Liver (tissue), 8 donors: ENCODE measurements at regions not wholly inside any gene's neighbourhood (a gene's known extent, or its start where the extent isn't known, plus 50 kb on each side); places are given as distances from the start of the nearest gene placed in this dataset.

Experiments
- DNase-seq: peaks from one replicate; pipeline ENCODE4 v3.0.0-alpha.2; 2017; ENCODE audit warnings: low spot score
- H3K27ac ChIP-seq, 2 donors: one replicate each; pipeline ENCODE4 v1.7.0; 2013; ENCODE audit warnings: inconsistent platforms in 2 of 2, low read length in 2 of 2, control low read depth in 1 of 2, low read depth in 1 of 2, mild to moderate bottlenecking in 1 of 2
- H3K27me3 ChIP-seq, 4 donors: one replicate each; pipeline versions ENCODE4 v1.6.1 to v1.7.0; 2013; ENCODE audit warnings: low read length in 3 of 4, inconsistent platforms in 1 of 4, mild to moderate bottlenecking in 1 of 4, moderate library complexity in 1 of 4; ENCODE audit not compliant: control insufficient read depth in 4 of 4, insufficient read depth in 4 of 4
- H3K36me3 ChIP-seq, 4 donors: one replicate each; pipeline versions ENCODE4 v1.6.1 to v1.7.0; 2013; ENCODE audit warnings: low read length in 3 of 4, mild to moderate bottlenecking in 3 of 4, low read depth in 1 of 4, moderate library complexity in 1 of 4; ENCODE audit not compliant: control insufficient read depth in 4 of 4, insufficient read depth in 3 of 4
- H3K4me1 ChIP-seq, 4 donors: one replicate each; pipeline versions ENCODE4 v1.6.1 to v1.7.0; 2013; ENCODE audit warnings: low read length in 3 of 4, mild to moderate bottlenecking in 3 of 4, moderate library complexity in 1 of 4; ENCODE audit not compliant: control insufficient read depth in 4 of 4, insufficient read depth in 4 of 4
- H3K4me3 ChIP-seq, 3 donors: one replicate each; pipeline versions ENCODE4 v1.6.1 to v1.7.0; 2013; ENCODE audit warnings: low read length in 3 of 3, control low read depth in 1 of 3, low read depth in 1 of 3, mild to moderate bottlenecking in 1 of 3
- H3K9ac ChIP-seq, 2 donors: one replicate each; pipeline ENCODE4 v1.7.0; 2013; ENCODE audit warnings: low read length in 2 of 2, mild to moderate bottlenecking in 2 of 2, moderate library complexity in 2 of 2, control low read depth in 1 of 2, low read depth in 1 of 2
- H3K9me3 ChIP-seq, 4 donors: one replicate each; pipeline versions ENCODE4 v1.6.1 to v1.7.0; 2013; ENCODE audit warnings: low read length in 3 of 4; ENCODE audit not compliant: control insufficient read depth in 4 of 4
- EGR1 ChIP-seq, 2 donors: IDR thresholded peaks; 2 replicates each; pipeline ENCODE4 v1.6.1; 2016 to 2018; ENCODE audit warnings: antibody characterized with exemption in 2 of 2, low read depth in 2 of 2
- FOXA1 ChIP-seq: IDR thresholded peaks from 2 replicates; pipeline ENCODE4 v1.6.1; 2016; ENCODE audit warnings: antibody characterized with exemption
- FOXA2 ChIP-seq: IDR thresholded peaks from 2 replicates; pipeline ENCODE4 v1.6.1; 2016; ENCODE audit warnings: antibody characterized with exemption
- GABPA ChIP-seq, 2 donors: IDR thresholded peaks in 1 of 2; conservative IDR thresholded peaks in 1 of 2; 2 replicates each; pipeline ENCODE4 v1.6.1; 2016; ENCODE audit warnings: antibody characterized with exemption in 2 of 2, mild to moderate bottlenecking in 1 of 2, moderate library complexity in 1 of 2
- HNF4A ChIP-seq, 2 donors: conservative IDR thresholded peaks; 2 replicates each; pipeline ENCODE4 v1.6.1; 2016; ENCODE audit warnings: antibody characterized with exemption in 2 of 2, mild to moderate bottlenecking in 2 of 2
- JUND ChIP-seq, 2 donors: IDR thresholded peaks; 2 replicates each; pipeline ENCODE4 v1.6.1; 2016; ENCODE audit warnings: antibody characterized with exemption in 2 of 2
- NR2F2 ChIP-seq: IDR thresholded peaks from 2 replicates; pipeline ENCODE4 v1.6.1; 2016; ENCODE audit warnings: antibody characterized with exemption
- RAD21 ChIP-seq, 2 donors: IDR thresholded peaks; 2 replicates each; pipeline ENCODE4 v1.6.1; 2016; ENCODE audit warnings: antibody characterized with exemption in 2 of 2, mild to moderate bottlenecking in 2 of 2
- RXRA ChIP-seq, 2 donors: IDR thresholded peaks; 2 replicates each; pipeline ENCODE4 v1.6.1; 2017 to 2018; ENCODE audit warnings: antibody characterized with exemption in 2 of 2, mild to moderate bottlenecking in 1 of 2
- SP1 ChIP-seq: IDR thresholded peaks from 2 replicates; pipeline ENCODE4 v1.6.1; 2018; ENCODE audit warnings: antibody characterized with exemption, mild to moderate bottlenecking
- TAF1 ChIP-seq: conservative IDR thresholded peaks from 2 replicates; pipeline ENCODE4 v1.6.1; 2016; ENCODE audit warnings: antibody characterized with exemption, mild to moderate bottlenecking
- YY1 ChIP-seq: IDR thresholded peaks from 2 replicates; pipeline ENCODE4 v1.6.1; 2016; ENCODE audit warnings: antibody characterized with exemption, mild to moderate bottlenecking
- WGBS: extraction: QIAGEN DNeasy Blood & Tissue Kit; methylation state at CpG from one replicate; pipeline ENCODE4 v1.1.7; 2013; 5-methylcytosine and 5-hydroxymethylcytosine counted together
- TF ChIP-seq, protein P1 (sequence below): IDR thresholded peaks from 2 replicates; pipeline ENCODE4 v1.6.1; 2016; ENCODE audit warnings: antibody characterized with exemption
- TF ChIP-seq, protein P2 (sequence below): IDR thresholded peaks from 2 replicates; pipeline ENCODE4 v1.6.1; 2016; ENCODE audit warnings: antibody characterized with exemption, mild to moderate bottlenecking
- TF ChIP-seq, protein P3 (sequence below): fragments of 150-350 bp; IDR thresholded peaks from 2 replicates; pipeline ENCODE4 v1.5.1; 2017; ENCODE audit warnings: improper control_type of control experiment, low read depth, low read length; ENCODE audit not compliant: missing input control
- TF ChIP-seq, protein P4 (sequence below): IDR thresholded peaks from 2 replicates; pipeline ENCODE4 v1.6.1; 2016; ENCODE audit warnings: antibody characterized with exemption
- TF ChIP-seq, protein P5 (sequence below): IDR thresholded peaks from 2 replicates; pipeline ENCODE4 v1.6.1; 2016; ENCODE audit warnings: antibody characterized with exemption
- donor health status: healthy.
- donor health status: healthy.
- donor health status: healthy.
- donor health status: healthy.
- donor health status: healthy.

DNA sequence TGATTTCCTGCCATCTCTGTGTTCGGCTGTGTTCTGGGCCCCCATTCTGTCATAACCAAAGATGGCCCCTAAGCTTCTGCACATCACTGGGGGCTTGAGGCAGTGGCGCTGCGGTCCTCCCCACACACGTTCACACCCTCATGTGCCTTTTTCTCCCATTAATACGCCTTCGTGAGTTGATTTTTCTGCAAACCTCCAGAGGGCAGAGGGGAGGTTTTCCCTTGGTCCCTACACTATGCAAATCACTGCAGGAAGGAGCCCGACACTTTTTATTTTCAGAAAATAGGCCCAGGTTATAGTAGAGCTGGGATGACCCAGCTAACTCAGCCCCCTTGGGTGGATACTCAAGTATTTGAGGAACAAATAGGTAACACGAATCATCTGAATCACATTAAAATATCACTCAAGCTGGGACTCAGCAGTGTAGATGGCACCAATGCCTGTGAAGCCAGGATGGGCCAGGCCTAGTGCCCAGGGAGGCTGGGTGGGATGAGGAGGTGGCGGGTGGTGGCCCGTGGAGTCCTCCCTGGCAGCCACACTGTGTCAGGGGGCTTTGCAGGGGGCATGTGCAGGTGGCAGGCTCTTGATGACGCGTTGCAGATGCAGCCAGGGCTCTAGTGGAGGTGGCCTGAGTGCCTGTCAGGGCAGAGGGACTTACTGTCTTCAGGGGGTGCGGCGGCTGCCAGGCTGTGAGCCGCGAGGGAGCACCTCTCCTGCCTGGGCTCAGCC, 234.3 kb downstream of the TEX29 start:
- Histone ChIP-seq H3K27ac (no peak overlapping the region), H3K9me3 (no peaks in the 10 kb centered on the region), H3K4me3 (no peak overlapping the region), H3K27me3 (no peaks in the 10 kb centered on the region), H3K4me1 (peaks cover 7 to 34% (median 28%) of the 10 kb centered on the region in 4 donors), H3K36me3 (no peaks in the 10 kb centered on the region), H3K9ac (no peak overlapping the region)
- no peak for DNase-seq
- TF ChIP-seq EGR1 (IDR thresholded peaks at IDR 0.05; ENCODE audit: low read depth in 2 of 2), result no peak
- TF ChIP-seq TAF1, result no peak
- TF ChIP-seq, protein P1, sequence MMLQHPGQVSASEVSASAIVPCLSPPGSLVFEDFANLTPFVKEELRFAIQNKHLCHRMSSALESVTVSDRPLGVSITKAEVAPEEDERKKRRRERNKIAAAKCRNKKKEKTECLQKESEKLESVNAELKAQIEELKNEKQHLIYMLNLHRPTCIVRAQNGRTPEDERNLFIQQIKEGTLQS, result no peak
- TF ChIP-seq, protein P2, sequence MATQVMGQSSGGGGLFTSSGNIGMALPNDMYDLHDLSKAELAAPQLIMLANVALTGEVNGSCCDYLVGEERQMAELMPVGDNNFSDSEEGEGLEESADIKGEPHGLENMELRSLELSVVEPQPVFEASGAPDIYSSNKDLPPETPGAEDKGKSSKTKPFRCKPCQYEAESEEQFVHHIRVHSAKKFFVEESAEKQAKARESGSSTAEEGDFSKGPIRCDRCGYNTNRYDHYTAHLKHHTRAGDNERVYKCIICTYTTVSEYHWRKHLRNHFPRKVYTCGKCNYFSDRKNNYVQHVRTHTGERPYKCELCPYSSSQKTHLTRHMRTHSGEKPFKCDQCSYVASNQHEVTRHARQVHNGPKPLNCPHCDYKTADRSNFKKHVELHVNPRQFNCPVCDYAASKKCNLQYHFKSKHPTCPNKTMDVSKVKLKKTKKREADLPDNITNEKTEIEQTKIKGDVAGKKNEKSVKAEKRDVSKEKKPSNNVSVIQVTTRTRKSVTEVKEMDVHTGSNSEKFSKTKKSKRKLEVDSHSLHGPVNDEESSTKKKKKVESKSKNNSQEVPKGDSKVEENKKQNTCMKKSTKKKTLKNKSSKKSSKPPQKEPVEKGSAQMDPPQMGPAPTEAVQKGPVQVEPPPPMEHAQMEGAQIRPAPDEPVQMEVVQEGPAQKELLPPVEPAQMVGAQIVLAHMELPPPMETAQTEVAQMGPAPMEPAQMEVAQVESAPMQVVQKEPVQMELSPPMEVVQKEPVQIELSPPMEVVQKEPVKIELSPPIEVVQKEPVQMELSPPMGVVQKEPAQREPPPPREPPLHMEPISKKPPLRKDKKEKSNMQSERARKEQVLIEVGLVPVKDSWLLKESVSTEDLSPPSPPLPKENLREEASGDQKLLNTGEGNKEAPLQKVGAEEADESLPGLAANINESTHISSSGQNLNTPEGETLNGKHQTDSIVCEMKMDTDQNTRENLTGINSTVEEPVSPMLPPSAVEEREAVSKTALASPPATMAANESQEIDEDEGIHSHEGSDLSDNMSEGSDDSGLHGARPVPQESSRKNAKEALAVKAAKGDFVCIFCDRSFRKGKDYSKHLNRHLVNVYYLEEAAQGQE, result no peak
- no peak for TF ChIP-seq FOXA1
- no peak for TF ChIP-seq RAD21 (IDR thresholded peaks at IDR 0.05)
- TF ChIP-seq YY1, result no peak
- no peak for TF ChIP-seq RXRA (IDR thresholded peaks at IDR 0.05)
- TF ChIP-seq JUND (IDR thresholded peaks at IDR 0.05), result no peak
- whole genome bisulfite sequencing, result 92% methylated on average over 16 of the region's 16 CpGs

DNA sequence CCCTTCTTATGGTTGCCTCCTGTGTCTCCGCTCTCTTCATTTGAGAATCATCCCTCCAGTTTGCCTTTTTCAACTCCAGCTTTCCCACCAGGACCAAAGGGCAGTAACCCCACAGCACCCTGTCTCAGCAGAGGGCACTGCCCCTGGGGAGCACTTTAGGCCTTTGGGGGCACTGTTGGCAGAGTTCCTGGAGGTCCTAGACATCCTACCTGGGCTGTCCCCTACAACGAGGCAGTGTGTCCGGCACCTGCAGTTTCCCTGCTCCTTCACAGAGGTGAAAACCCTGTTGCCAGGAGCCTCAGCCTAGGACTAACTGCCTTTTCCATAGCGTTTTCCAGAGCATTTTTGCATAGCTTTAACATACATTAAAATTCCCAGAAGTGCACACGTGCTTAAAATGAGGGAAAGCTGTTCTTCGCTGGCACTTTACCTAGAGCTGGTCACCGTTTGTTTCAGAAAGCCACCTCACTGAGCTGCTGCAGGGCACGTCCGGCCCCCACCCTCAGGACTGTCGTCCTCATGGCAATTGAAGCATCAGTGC, 234.9 kb downstream of the TEX29 start:
- H3K36me3 ChIP-seq, result no peaks in the 10 kb centered on the region
- TF ChIP-seq, protein P3, sequence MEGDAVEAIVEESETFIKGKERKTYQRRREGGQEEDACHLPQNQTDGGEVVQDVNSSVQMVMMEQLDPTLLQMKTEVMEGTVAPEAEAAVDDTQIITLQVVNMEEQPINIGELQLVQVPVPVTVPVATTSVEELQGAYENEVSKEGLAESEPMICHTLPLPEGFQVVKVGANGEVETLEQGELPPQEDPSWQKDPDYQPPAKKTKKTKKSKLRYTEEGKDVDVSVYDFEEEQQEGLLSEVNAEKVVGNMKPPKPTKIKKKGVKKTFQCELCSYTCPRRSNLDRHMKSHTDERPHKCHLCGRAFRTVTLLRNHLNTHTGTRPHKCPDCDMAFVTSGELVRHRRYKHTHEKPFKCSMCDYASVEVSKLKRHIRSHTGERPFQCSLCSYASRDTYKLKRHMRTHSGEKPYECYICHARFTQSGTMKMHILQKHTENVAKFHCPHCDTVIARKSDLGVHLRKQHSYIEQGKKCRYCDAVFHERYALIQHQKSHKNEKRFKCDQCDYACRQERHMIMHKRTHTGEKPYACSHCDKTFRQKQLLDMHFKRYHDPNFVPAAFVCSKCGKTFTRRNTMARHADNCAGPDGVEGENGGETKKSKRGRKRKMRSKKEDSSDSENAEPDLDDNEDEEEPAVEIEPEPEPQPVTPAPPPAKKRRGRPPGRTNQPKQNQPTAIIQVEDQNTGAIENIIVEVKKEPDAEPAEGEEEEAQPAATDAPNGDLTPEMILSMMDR, result no peak
- TF ChIP-seq NR2F2, result no peak
- no peak for TF ChIP-seq FOXA2
- TF ChIP-seq SP1, result no peak
- no peak for TF ChIP-seq GABPA (IDR thresholded peaks at IDR 0.05 in 1 of 2, conservative IDR thresholded peaks at IDR 0.05 in 1 of 2)
- TF ChIP-seq, protein P4, sequence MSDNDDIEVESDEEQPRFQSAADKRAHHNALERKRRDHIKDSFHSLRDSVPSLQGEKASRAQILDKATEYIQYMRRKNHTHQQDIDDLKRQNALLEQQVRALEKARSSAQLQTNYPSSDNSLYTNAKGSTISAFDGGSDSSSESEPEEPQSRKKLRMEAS, result no peak
- no peak for TF ChIP-seq FOXA1
- TF ChIP-seq HNF4A (conservative IDR thresholded peaks at IDR 0.05), result no peak
- TF ChIP-seq, protein P5, sequence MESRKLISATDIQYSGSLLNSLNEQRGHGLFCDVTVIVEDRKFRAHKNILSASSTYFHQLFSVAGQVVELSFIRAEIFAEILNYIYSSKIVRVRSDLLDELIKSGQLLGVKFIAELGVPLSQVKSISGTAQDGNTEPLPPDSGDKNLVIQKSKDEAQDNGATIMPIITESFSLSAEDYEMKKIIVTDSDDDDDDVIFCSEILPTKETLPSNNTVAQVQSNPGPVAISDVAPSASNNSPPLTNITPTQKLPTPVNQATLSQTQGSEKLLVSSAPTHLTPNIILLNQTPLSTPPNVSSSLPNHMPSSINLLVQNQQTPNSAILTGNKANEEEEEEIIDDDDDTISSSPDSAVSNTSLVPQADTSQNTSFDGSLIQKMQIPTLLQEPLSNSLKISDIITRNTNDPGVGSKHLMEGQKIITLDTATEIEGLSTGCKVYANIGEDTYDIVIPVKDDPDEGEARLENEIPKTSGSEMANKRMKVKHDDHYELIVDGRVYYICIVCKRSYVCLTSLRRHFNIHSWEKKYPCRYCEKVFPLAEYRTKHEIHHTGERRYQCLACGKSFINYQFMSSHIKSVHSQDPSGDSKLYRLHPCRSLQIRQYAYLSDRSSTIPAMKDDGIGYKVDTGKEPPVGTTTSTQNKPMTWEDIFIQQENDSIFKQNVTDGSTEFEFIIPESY, result no peak
- TF ChIP-seq JUND (IDR thresholded peaks at IDR 0.05), result no peak
- TF ChIP-seq EGR1 (IDR thresholded peaks at IDR 0.05; ENCODE audit: low read depth in 2 of 2), result no peak
- TF ChIP-seq RAD21 (IDR thresholded peaks at IDR 0.05), result no peak
- no peak for TF ChIP-seq RXRA (IDR thresholded peaks at IDR 0.05)
- TF ChIP-seq YY1, result no peak
- WGBS, result 89% methylated on average over 10 of the region's 10 CpGs
- no peak overlapping the region for H3K27ac ChIP-seq
- no peaks in the 10 kb centered on the region for H3K9me3 ChIP-seq
- DNase-seq, result no peak
- peaks cover 7 to 28% (median 22%) of the 10 kb centered on the region in 4 donors for H3K4me1 ChIP-seq
- no peak overlapping the region for H3K4me3 ChIP-seq
- H3K27me3 ChIP-seq, result no peaks in the 10 kb centered on the region
- no peak overlapping the region for H3K9ac ChIP-seq
